ELR (cell line): ENCODE measurements at regions not wholly inside any gene's neighbourhood (a gene's known extent, or its start where the extent isn't known, plus 50 kb on each side); places are given as distances from the start of the nearest gene placed in this dataset.

ENCODE experiments used
- DNase-seq: peaks from one replicate; pipeline ENCODE4 v3.0.0-alpha.2; 2015; ENCODE audit warnings: low read depth

DNA sequence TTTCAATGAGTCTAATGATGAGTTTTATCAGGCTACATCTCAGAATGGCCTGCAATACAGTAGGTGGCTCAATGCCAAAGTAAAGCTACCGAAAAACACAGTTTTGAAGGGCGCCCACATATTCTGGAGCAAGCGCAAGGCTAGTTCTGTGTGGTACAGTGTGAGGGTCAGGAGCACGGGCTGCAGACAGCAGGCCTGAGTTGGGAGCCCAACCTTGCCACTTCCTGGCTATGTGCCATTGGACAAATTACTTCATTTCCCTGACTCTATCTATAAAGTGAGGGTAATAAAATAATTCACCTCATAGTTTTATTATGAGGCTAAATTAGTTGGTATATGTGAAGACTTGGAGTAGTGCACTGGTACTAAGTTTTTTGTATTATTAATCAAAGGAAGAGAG is 150.7 kb downstream of the OPN5 start:
- DNase-seq = no peak

DNA sequence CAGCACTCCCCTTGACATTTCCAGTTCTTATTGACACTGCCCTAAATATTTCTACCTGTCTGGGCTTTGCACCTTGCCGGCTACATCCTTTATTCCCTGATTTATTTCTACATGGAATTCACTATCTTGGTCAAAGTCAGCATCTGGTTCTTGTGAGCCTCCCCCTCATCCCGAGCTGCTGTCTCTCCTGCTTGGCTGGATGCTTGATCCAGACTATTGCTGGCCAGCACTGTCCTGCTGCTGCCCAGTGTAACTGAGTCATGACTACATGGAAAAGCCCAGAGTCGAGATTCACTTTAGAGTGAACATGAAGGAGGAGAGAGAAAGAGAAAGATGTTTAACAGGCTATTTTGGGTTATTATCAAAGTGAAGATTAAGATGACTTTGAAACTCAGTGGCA is 142.2 kb downstream of the OPN5 start:
- DNase-seq = no peak

DNA sequence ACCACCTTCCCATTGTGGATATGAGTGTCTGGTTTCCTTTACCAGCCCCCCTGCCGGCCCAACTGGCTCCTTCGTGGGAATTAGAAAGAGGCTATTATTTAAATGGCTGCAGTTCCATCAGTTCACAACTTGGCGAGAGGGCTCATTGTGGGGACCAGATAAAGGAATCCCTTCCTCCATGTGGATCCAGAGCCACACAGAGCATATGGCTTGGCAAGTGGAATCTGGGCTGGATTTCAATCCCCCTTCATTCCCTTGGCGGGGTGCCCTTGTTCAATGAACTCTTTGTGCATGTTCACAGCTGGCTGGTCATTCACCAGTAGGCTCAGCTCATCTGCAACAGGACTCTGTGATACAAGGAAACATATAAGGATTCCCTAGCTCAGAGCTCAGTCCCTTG is 140.6 kb downstream of the OPN5 start:
- no peak for DNase-seq

DNA sequence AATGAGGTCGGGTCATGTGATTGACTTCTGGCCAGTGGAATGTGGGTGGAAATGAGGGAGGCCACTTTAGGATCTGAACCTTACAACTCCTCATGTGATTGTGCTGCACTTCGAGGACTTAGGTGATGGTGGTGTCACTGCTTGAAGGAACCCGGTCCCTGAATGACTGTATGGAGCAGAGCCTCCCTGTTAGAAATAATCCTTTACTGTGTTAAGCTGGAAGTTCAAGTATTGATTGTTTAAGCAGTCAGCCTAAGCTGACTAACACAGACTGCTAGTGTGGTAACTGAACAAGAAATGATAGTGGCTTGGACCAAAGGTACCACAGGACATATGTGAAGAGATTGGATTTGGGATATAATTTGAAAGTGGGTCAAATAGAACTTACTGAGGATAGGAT is 138.0 kb downstream of the OPN5 start:
- DNase-seq = no peak

DNA sequence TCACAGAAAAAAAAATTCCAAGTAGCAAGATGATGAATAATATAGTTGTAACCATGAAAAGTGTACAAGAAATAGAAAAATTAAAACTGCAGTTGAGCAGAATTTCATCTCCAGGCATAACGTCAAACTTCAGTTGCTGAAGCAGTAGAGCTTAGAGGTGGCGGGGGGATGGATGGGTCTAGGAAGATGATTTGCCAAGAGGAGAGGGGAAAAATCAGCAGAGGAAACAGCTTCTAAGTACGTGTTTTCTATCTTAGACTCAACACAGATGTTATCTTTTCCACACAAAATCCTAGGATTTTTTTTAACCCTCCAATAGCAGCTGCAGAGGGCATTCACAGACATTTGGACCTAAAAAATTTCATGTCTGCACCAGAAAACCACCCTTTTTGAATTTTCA is 136.0 kb downstream of the OPN5 start:
- DNase-seq = no peak

DNA sequence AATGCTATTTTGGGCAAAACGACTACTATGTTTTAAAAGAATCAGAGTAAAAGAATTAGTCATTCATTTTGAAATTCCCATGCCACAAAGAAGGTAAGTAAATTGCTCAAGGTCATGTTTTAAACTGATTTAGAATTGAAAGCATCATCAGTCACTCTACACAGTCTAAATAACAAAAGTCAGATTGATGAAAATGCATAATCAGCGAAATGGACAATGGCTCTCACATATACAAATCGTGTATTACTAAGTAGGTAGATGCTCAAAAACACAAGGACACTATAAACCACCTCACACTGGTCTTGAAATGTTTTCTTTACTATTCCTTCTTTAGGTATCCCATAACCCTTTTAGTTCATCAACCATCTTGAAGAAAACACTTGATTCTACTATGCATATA is 135.4 kb downstream of the OPN5 start:
- no peak for DNase-seq

DNA sequence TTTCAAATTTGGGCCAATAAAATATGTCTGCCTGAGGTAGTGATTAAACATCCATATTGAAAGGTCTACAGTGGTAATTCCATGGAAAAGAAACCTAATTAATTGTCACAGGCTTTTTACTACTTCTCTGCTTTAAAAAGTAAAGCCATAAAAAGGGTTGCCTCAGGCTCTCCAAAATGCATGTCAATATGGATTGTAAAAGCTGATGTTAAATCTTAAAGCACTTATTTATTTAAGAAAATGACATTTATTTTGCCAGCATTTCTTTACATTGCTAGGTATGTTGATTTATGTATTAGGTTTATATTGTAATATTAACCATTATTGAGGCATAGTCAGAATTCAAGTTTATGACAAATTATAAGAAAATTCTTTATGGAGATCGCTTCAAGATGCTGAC is 133.2 kb downstream of the OPN5 start:
- DNase-seq = no peak

DNA sequence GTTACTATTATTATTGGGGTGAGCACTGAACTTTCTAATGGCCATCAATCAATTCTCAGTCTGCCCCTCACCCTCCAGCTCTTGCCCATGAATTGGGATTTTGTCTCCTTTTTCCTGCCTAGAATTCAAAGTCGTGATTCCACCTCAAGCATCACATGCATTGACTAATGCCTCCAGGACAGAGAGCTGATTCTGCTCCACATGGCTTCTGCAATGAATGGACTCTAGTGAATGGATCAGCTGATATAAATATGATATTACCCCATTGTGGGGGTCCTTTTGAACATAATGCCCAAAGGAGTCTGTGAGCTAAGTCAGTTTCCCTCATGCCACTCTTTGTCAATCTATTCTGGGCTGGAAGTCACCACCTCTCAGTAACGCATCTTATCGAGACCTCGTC is 126.4 kb downstream of the OPN5 start:
- no peak for DNase-seq

DNA sequence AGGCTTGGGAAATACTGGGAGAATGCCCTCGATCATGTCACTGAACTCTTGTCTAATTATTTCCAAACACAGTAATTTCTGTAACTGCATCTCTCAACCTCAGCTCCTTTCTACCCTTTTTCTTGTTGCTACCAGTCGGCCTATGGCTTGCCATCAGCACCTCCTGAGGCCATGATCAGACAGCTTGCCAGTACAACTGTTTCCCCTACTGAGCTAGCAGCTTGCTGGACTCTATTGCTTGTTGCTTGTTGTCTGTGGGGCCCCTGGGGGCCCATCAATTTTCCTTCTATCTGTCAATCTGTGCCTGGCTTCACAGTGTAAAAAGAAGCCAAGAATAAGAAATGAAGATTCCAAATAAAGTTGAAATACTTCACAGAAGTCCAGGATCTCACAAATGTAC is 123.9 kb downstream of the OPN5 start:
- no peak for DNase-seq

DNA sequence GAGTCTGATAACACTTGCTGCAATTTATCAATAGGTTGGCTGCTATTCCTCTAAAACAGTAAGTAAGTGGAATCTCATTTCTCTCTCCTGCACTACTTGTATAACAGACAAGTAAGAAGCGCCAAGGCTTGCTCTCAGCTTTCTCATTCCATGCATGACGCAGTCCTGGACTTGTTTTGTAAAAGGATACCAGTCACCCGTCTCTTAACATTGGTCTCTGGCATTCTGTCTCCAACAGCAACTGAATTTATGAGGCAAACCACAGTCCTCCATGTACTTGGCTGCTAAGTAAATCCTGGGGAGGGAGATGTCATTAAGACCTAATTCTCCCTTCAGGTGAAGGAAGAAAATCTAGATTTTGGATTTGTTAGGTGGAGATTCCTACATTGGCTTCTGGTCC is 115.4 kb downstream of the OPN5 start:
- peak; percentile 28 for DNase-seq

DNA sequence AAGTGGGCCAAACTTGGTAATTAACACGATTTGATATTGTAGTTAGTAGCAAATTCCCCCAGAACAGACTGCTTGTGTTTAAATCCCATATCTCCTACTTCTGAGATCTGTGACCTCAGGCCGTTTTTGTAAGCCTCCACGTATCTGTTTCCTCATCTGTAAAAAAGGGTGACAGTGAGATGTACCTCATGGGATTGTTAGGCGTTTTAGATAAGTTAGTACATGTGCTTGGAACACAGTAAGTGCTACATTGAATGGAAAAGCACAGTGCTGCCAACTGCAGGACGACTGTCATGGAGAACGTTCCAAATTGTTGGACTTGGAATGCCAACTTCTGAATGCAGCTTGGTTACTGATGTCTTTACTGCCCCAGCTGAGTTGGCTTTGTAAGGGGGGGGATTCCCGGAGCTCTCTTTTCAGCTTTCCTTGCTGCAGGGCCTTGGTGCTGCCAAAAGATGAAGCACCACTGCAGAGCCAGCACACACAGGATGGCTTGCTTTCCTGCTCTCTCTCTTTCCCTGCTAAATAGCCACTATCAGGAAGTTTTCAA is 108.6 kb downstream of the OPN5 start:
- DNase-seq = no peak

DNA sequence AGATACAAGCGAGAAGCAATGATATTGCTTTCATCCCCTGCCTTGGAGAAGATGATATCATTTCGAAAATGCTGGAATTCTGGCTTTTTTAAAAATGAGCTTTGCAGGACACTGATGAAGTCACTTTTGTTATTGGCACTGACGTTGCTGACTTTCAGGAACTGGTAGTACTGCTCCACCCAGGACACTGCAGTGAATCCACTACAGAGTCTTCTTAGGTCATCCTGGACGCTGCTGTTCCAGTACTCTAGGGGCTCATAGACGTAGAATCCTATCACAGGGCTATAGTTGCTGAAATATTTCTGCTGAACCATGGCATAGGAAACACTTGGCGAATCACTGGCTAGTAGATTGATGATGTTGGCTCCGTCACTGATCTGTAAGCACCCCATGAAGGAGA is 97.2 kb downstream of the OPN5 start:
- no peak for DNase-seq
